ENCODE measurements at regions not wholly inside any gene's neighbourhood (a gene's known extent, or its start where the extent isn't known, plus 50 kb on each side); places are given as distances from the start of the nearest gene placed in this dataset.

DNA sequence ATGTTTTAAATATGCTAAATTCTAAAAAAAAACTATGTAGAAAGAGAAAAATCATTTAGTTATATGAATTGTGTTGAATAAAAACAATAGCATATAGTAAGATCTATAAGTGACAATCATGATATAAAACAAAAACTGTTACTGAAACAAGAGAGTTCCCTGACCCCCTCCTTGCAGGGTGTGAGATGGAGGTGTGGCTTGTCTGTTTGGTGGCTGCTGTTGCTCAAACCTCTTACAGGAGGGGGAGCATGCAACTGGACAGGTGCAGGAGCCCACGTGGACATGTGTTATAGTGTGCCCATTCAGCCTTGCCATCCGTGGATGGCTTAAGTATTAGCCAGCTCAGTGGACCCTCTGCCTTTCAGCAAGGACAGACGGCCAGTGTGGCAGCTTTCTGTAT lies 206.7 kb downstream of the MOXD1 start:
- H3F3A ChIP-seq (ENCODE audit: insufficient read depth, low read length): no peaks in the 10 kb centered on the region
- DNase-seq: no peak
- no peaks in the 10 kb centered on the region for H3K36me3 ChIP-seq (replicated peaks; ENCODE audit: insufficient read depth, low read length)
- H3K4me1 ChIP-seq (ENCODE audit: low read length): peaks cover 16% of the 10 kb centered on the region
- no peak overlapping the region for H2AFZ ChIP-seq (ENCODE audit: low read length)
- H3K4me3 ChIP-seq (ENCODE audit: low read length): no peak overlapping the region
- TF ChIP-seq EZH2phosphoT487 (IDR thresholded peaks at IDR 0.05; ENCODE audit: low read length): no peak
- TF ChIP-seq, protein P1, sequence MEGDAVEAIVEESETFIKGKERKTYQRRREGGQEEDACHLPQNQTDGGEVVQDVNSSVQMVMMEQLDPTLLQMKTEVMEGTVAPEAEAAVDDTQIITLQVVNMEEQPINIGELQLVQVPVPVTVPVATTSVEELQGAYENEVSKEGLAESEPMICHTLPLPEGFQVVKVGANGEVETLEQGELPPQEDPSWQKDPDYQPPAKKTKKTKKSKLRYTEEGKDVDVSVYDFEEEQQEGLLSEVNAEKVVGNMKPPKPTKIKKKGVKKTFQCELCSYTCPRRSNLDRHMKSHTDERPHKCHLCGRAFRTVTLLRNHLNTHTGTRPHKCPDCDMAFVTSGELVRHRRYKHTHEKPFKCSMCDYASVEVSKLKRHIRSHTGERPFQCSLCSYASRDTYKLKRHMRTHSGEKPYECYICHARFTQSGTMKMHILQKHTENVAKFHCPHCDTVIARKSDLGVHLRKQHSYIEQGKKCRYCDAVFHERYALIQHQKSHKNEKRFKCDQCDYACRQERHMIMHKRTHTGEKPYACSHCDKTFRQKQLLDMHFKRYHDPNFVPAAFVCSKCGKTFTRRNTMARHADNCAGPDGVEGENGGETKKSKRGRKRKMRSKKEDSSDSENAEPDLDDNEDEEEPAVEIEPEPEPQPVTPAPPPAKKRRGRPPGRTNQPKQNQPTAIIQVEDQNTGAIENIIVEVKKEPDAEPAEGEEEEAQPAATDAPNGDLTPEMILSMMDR (IDR thresholded peaks at IDR 0.05; ENCODE audit: low read length): no peak
- TF ChIP-seq EZH2 (optimal IDR thresholded peaks at IDR 0.05; ENCODE audit: low read depth, low read length): no peak
- no peaks in the 10 kb centered on the region for H3K9me3 ChIP-seq (replicated peaks; ENCODE audit: insufficient read depth, low read length)
- no peaks in the 10 kb centered on the region for H3K9me2 ChIP-seq (replicated peaks; ENCODE audit: insufficient read depth, low read length)
- H3K27ac ChIP-seq (ENCODE audit: low read length): no peak overlapping the region
- no peak overlapping the region for H3K4me2 ChIP-seq (ENCODE audit: low read depth, low read length)
- H3K9ac ChIP-seq (ENCODE audit: low read length): no peak overlapping the region
- no peaks in the 10 kb centered on the region for H3K27me3 ChIP-seq (replicated peaks; ENCODE audit: insufficient read depth, low read length)
- no peaks in the 10 kb centered on the region for H3K79me2 ChIP-seq (ENCODE audit: low read length)
- no peaks in the 10 kb centered on the region for H4K20me1 ChIP-seq (ENCODE audit: insufficient read depth, low read length)

DNA sequence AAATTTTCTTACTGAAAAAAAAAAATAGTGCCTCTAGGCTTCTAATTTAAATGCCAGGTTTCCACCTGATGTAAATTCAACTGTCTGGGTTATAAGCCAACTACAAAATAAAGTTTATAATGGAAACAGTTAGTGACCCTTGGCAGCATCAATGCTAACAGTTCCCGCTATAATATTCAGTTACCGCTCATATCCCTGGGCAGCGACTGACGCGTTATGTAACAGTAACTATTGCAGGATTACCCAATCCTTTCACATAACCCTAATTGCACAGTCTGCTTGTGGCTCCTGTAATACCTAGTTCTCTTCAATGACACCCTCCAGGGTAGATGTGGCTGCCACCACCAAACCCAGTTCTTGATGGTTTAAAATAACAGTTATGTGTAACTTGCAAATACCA lies 208.6 kb downstream of the MOXD1 start:
- Histone ChIP-seq H3F3A (ENCODE audit: insufficient read depth, low read length) (no peaks in the 10 kb centered on the region), H3K9ac (ENCODE audit: low read length) (no peak overlapping the region), H4K20me1 (ENCODE audit: insufficient read depth, low read length) (no peaks in the 10 kb centered on the region), H3K27me3 (replicated peaks; ENCODE audit: insufficient read depth, low read length) (no peaks in the 10 kb centered on the region), H3K27ac (ENCODE audit: low read length) (no peak overlapping the region), H3K4me1 (ENCODE audit: low read length) (peaks cover 16% of the 10 kb centered on the region), H3K9me2 (replicated peaks; ENCODE audit: insufficient read depth, low read length) (no peaks in the 10 kb centered on the region), H2AFZ (ENCODE audit: low read length) (no peak overlapping the region), H3K9me3 (replicated peaks; ENCODE audit: insufficient read depth, low read length) (no peaks in the 10 kb centered on the region), H3K4me3 (ENCODE audit: low read length) (no peak overlapping the region), H3K4me2 (ENCODE audit: low read depth, low read length) (no peak overlapping the region), H3K36me3 (replicated peaks; ENCODE audit: insufficient read depth, low read length) (no peaks in the 10 kb centered on the region), H3K79me2 (ENCODE audit: low read length) (no peaks in the 10 kb centered on the region)
- DNase-seq: no peak
- TF ChIP-seq, protein P1 (IDR thresholded peaks at IDR 0.05; ENCODE audit: low read length): no peak
- no peak for TF ChIP-seq EZH2 (optimal IDR thresholded peaks at IDR 0.05; ENCODE audit: low read depth, low read length)
- TF ChIP-seq EZH2phosphoT487 (IDR thresholded peaks at IDR 0.05; ENCODE audit: low read length): no peak

- no peaks in the 10 kb centered on the region for H3K27me3 ChIP-seq (replicated peaks; ENCODE audit: insufficient read depth, low read length)
- no peaks in the 10 kb centered on the region for H3K9me2 ChIP-seq (replicated peaks; ENCODE audit: insufficient read depth, low read length)
- no peaks in the 10 kb centered on the region for H3K79me2 ChIP-seq (ENCODE audit: low read length)
- TF ChIP-seq EZH2phosphoT487 (IDR thresholded peaks at IDR 0.05; ENCODE audit: low read length) (no peak), EZH2 (optimal IDR thresholded peaks at IDR 0.05; ENCODE audit: low read depth, low read length) (no peak)
- TF ChIP-seq, protein P1 (IDR thresholded peaks at IDR 0.05; ENCODE audit: low read length): no peak
- no peak for DNase-seq
- H3K4me3 ChIP-seq (ENCODE audit: low read length): no peak overlapping the region
- no peaks in the 10 kb centered on the region for H3K9me3 ChIP-seq (replicated peaks; ENCODE audit: insufficient read depth, low read length)
- 0 out of 2 replicates have a peak overlapping the region, but pooled peaks have one; percentile 17 for H3K4me2 ChIP-seq (ENCODE audit: low read depth, low read length)
- H3K27ac ChIP-seq (ENCODE audit: low read length): no peak overlapping the region
- H2AFZ ChIP-seq (ENCODE audit: low read length): no peak overlapping the region
- H3K36me3 ChIP-seq (replicated peaks; ENCODE audit: insufficient read depth, low read length): no peaks in the 10 kb centered on the region
- H4K20me1 ChIP-seq (ENCODE audit: insufficient read depth, low read length): no peaks in the 10 kb centered on the region
- no peaks in the 10 kb centered on the region for H3F3A ChIP-seq (ENCODE audit: insufficient read depth, low read length)
- peaks cover 16% of the 10 kb centered on the region for H3K4me1 ChIP-seq (ENCODE audit: low read length)
- no peak overlapping the region for H3K9ac ChIP-seq (ENCODE audit: low read length)
These were observed 210.5 kb downstream of the MOXD1 start for GRCh38 chr6:132190815-132191175.

All from MM.1S (cell line).